SK-N-SH (cell line): ENCODE measurements at regions not wholly inside any gene's neighbourhood (a gene's known extent, or its start where the extent isn't known, plus 50 kb on each side); places are given as distances from the start of the nearest gene placed in this dataset.

Experiments used
- CTCF ChIA-PET: fragments of 300-600, 350-600 bp; formaldehyde crosslinking; extraction: SDS; loops from one replicate; lab custom pipeline; 2021; lab: Yijun Ruan, JAX
- POLR2A ChIA-PET: fragments of 350-600 bp; sonication (Branson Sonifier 250); formaldehyde crosslinking; extraction: SDS; loops from one replicate; lab custom pipeline; 2020; ENCODE audit warnings: antibody characterized with exemption, inconsistent platforms; lab: Yijun Ruan, JAX
- DNase-seq: peaks from one replicate; pipeline ENCODE4 v3.0.0; 2012
- H2AFZ ChIP-seq: fragments of 200-600 bp; sonication (generic); 2 replicates; pipeline ENCODE4 v1.8.1; 2016; ENCODE audit warnings: antibody characterized with exemption, mild to moderate bottlenecking, low read depth
- H3F3A ChIP-seq: fragments of 200-600 bp; sonication (generic); replicated peaks from 2 replicates; pipeline ENCODE3; 2016; ENCODE audit warnings: antibody characterized with exemption, mild to moderate bottlenecking; ENCODE audit not compliant: insufficient read depth
- H3K27ac ChIP-seq, 2 experiments: fragments of 200-500 bp in 1 of 2; fragments of 200-600 bp in 1 of 2; sonication (Bioruptor generic) in 1 of 2; sonication (generic), shearing (Covaris generic) in 1 of 2; 2 replicates each; pipeline versions ENCODE4 v1.5.1 to v1.6.1; 2014 to 2016; ENCODE audit warnings: low read depth in 2 of 2, inconsistent platforms in 1 of 2, low read length in 1 of 2, mild to moderate bottlenecking in 1 of 2, mixed read lengths in 1 of 2
- H3K27me3 ChIP-seq: fragments of 200-600 bp; sonication (generic), shearing (Covaris generic); 2 replicates; pipeline ENCODE4 v1.6.1; 2016; ENCODE audit warnings: mixed run types; ENCODE audit not compliant: insufficient read depth
- H3K36me3 ChIP-seq, 2 experiments: fragments of 200-500 bp in 1 of 2; fragments of 200-600 bp in 1 of 2; sonication (Bioruptor generic) in 1 of 2; sonication (generic) in 1 of 2; replicated peaks in 1 of 2; 2 replicates each; pipeline versions ENCODE3 to v1.5.1; 2014 to 2016; ENCODE audit warnings: low read length in 1 of 2, mild to moderate bottlenecking in 1 of 2; ENCODE audit not compliant: insufficient read depth in 2 of 2, control insufficient read depth in 1 of 2
- H3K4me1 ChIP-seq, 2 experiments: fragments of 200-500 bp in 1 of 2; fragments of 200-600 bp in 1 of 2; sonication (Bioruptor generic) in 1 of 2; sonication (generic), shearing (Covaris generic) in 1 of 2; 2 replicates each; pipeline versions ENCODE4 v1.5.1 to v1.6.1; 2014 to 2016; ENCODE audit warnings: low read depth in 1 of 2, low read length in 1 of 2, mixed run types in 1 of 2; ENCODE audit not compliant: insufficient read depth in 2 of 2, control insufficient read depth in 1 of 2
- H3K4me2 ChIP-seq: fragments of 200-600 bp; sonication (generic), shearing (Covaris generic); 2 replicates; pipeline ENCODE4 v1.6.1; 2017; ENCODE audit warnings: mixed run types
- H3K4me3 ChIP-seq, 2 experiments: fragments of 200-500 bp in 1 of 2; fragments of 200-600 bp in 1 of 2; sonication (Bioruptor generic) in 1 of 2; sonication (generic), shearing (Covaris generic) in 1 of 2; 2 replicates each; pipeline versions ENCODE4 v1.5.1 to v1.8.1; 2014 to 2016; ENCODE audit warnings: low read depth in 2 of 2, inconsistent platforms in 1 of 2, low read length in 1 of 2, mild to moderate bottlenecking in 1 of 2, mixed read lengths in 1 of 2, moderate library complexity in 1 of 2
- H3K79me2 ChIP-seq: fragments of 200-600 bp; sonication (generic); 2 replicates; pipeline ENCODE4 v1.8.1; 2017; ENCODE audit warnings: mild to moderate bottlenecking; ENCODE audit not compliant: insufficient read depth
- H3K9ac ChIP-seq: fragments of 200-600 bp; sonication (generic); 2 replicates; pipeline ENCODE4 v1.6.1; 2017; ENCODE audit warnings: mixed run types
- H3K9me2 ChIP-seq: fragments of 200-600 bp; sonication (generic); 2 replicates; pipeline ENCODE4 v1.6.1; 2017; ENCODE audit warnings: mixed run types
- H3K9me3 ChIP-seq: fragments of 200-600 bp; sonication (generic); 2 replicates; pipeline ENCODE4 v1.6.1; 2017; ENCODE audit warnings: mixed run types, mild to moderate bottlenecking, moderate library complexity
- H4K20me1 ChIP-seq: fragments of 200-600 bp; sonication (generic); 2 replicates; pipeline ENCODE4 v1.6.1; 2017; ENCODE audit warnings: mild to moderate bottlenecking, mixed run types; ENCODE audit not compliant: insufficient read depth
- ELF1 ChIP-seq: IDR thresholded peaks from 2 replicates; pipeline ENCODE4 v1.4.0; 2012
- EZH2phosphoT487 ChIP-seq: fragments of 200-600 bp; sonication (generic); IDR thresholded peaks from 2 replicates; pipeline ENCODE4 v1.6.1; 2017; ENCODE audit warnings: low read depth, mixed run types, mild to moderate bottlenecking, antibody characterized with exemption, moderate library complexity, borderline replicate concordance
- FOXM1 ChIP-seq: IDR thresholded peaks from 2 replicates; pipeline ENCODE4 v1.4.0; 2012; ENCODE audit warnings: low read depth, mild to moderate bottlenecking
- GATA2 ChIP-seq: sonication (generic); formaldehyde crosslinking; IDR thresholded peaks from 2 replicates; pipeline ENCODE4 v1.5.0; 2020; ENCODE audit warnings: mild to moderate bottlenecking, missing genetic modification reagents
- MAX ChIP-seq: IDR thresholded peaks from 2 replicates; pipeline ENCODE4 v1.4.0; 2012; ENCODE audit warnings: low read depth
- NFIC ChIP-seq: IDR thresholded peaks from 2 replicates; pipeline ENCODE4 v1.4.0; 2012; ENCODE audit warnings: borderline replicate concordance
- POLR2AphosphoS5 ChIP-seq: IDR thresholded peaks from 2 replicates; pipeline ENCODE4 v1.6.1; 2012; ENCODE audit warnings: low read depth, low read length
- RCOR1 ChIP-seq: fragments of 150-350 bp; IDR thresholded peaks from 2 replicates; pipeline ENCODE4 v1.6.1; 2017; ENCODE audit warnings: antibody characterized with exemption, low read length
- RFX5 ChIP-seq: IDR thresholded peaks from 2 replicates; pipeline ENCODE4 v1.6.1; 2012; ENCODE audit warnings: mild to moderate bottlenecking, improper control_type of control experiment, low read length
- SIN3A ChIP-seq: IDR thresholded peaks from 2 replicates; pipeline ENCODE4 v1.6.1; 2012; ENCODE audit warnings: low read depth, mild to moderate bottlenecking, low read length, moderate library complexity, borderline replicate concordance
- USF1 ChIP-seq: IDR thresholded peaks from 2 replicates; pipeline ENCODE4 v1.4.0; 2012; ENCODE audit warnings: low read depth, borderline replicate concordance
- USF2 ChIP-seq: fragments of 150-350 bp; IDR thresholded peaks from 2 replicates; pipeline ENCODE4 v1.6.1; 2017; ENCODE audit warnings: antibody characterized with exemption, low read length, low read depth, borderline replicate concordance
- YY1 ChIP-seq: IDR thresholded peaks from 2 replicates; pipeline ENCODE4 v1.4.0; 2012; ENCODE audit warnings: low read depth, mild to moderate bottlenecking
- WGBS: methylation state at CpG from one replicate; pipeline ENCODE4 v1.1.6; 2017; ENCODE audit warnings: low lambda C conversion rate; 5-methylcytosine and 5-hydroxymethylcytosine counted together

GRCh38 chrX:25858273-25858880 is 279.8 kb upstream of the MAGEB18 start:
- no peak overlapping the region for H3K9ac ChIP-seq
- WGBS, result 13% methylated on average over 3 of the region's 3 CpGs
- no peaks in the 10 kb centered on the region for H3K36me3 ChIP-seq
- CTCF ChIA-PET, result no interaction called here
- no peaks in the 10 kb centered on the region for H3K9me2 ChIP-seq
- no peak for DNase-seq
- H3K27me3 ChIP-seq, result no peaks in the 10 kb centered on the region
- H3K27ac ChIP-seq, result no peak overlapping the region
- no peak overlapping the region for H2AFZ ChIP-seq
- POLR2A ChIA-PET, result no interaction called here
- TF ChIP-seq SIN3A (no peak), POLR2AphosphoS5 (no peak), FOXM1 (no peak), EZH2phosphoT487 (no peak), NFIC (no peak), USF1 (no peak), USF2 (no peak)
- no peaks in the 10 kb centered on the region for H3F3A ChIP-seq
- no peaks in the 10 kb centered on the region for H4K20me1 ChIP-seq
- no peaks in the 10 kb centered on the region for H3K4me1 ChIP-seq
- H3K79me2 ChIP-seq, result no peaks in the 10 kb centered on the region
- no peak overlapping the region for H3K4me3 ChIP-seq
- no peak overlapping the region for H3K4me2 ChIP-seq
- no peaks in the 10 kb centered on the region for H3K9me3 ChIP-seq

- Histone ChIP-seq H3K79me2 (no peaks in the 10 kb centered on the region), H3K9me3 (no peaks in the 10 kb centered on the region), H3K9me2 (no peaks in the 10 kb centered on the region), H3K4me2 (no peak overlapping the region), H4K20me1 (no peaks in the 10 kb centered on the region), H3K4me3 (no peak overlapping the region), H3K9ac (no peak overlapping the region), H3K4me1 (no peaks in the 10 kb centered on the region), H3K36me3 (no peaks in the 10 kb centered on the region), H3F3A (no peaks in the 10 kb centered on the region), H3K27me3 (no peaks in the 10 kb centered on the region), H3K27ac (no peak overlapping the region), H2AFZ (no peak overlapping the region)
- ChIA-PET CTCF (no interaction called here), POLR2A (no interaction called here)
- TF ChIP-seq ELF1 (no peak), YY1 (no peak), RCOR1 (no peak), MAX (no peak), RFX5 (no peak), GATA2 (no peak)
- 16% methylated on average over 3 of the region's 3 CpGs for WGBS
- DNase-seq, result no peak
Measured at GRCh38 chrX:25860322-25860721, 277.8 kb upstream of the MAGEB18 start.
